Islet of Langerhans (tissue), 1 donor: ENCODE measurements at regions not wholly inside any gene's neighbourhood (a gene's known extent, or its start where the extent isn't known, plus 50 kb on each side); places are given as distances from the start of the nearest gene placed in this dataset.

Experiments
- FAIRE-seq: peaks from one replicate; lab custom pipeline; 2011; peaks lifted over from hg19 to GRCh38; lab: Jason Lieb, UNC

DNA sequence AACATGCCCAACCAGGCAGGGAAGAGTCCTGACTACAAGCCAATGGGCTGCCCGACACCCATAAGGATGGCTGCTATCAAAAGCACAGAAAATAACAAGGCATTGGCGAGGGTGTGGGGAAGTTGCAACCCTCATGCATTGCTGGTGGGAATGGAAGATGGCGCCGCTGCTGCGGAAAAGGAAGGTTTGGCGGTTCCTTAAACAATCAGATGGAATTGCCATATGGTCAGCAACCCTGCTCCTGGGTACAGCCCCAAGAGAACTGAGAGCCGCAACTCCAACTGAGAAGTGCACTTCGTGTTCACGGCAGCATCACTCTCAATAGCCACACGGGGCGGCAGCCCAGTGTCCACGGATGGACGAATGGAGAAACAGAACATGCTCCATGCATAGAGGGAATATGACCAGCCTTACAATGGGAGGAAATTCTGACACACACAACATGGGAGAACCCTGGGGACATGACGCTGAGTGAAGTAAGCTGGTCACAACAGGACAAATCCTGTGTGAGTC, 193.3 kb downstream of the RBFOX3 start:
- no peak for FAIRE-seq

DNA sequence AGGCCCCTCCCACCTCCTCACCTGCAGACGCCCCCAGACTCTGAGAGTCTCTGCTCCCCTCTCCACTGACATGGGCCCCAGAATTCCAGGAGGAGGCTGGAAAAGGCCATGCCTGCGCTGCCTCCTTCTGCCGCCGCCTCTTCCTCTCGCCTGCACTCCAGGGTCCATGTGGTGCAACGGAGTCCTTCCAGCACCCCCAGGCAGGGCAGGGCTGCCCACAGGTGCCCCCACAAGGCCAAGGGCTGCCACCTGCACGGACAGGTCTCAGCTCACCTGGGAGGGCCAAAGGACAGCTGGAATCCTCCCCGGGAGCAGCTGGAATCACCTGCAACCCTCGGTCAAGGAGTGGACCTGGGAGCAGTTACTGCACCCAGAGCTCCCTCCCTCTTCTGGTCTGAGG, 194.9 kb downstream of the RBFOX3 start:
- FAIRE-seq = no peak

DNA sequence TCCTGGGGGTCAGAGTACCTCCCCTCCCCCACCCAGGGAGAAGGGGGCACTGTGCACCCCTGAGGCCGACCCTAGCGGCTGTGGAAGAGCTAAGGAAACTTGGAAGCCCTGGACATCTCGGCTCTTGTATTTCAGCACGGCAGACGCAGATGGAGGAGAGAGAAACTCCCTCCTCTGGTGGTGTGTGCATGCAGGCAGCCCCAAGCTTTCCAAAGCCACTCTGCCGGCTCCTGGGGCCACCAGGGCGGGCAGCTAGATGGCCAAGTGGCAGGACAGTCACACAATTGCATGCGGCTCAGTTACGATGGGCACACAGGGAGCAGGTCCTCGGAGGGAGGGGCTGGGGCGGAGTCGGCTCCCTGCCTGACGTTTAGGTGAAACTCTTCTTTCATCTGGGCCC, 195.5 kb downstream of the RBFOX3 start:
- no peak for FAIRE-seq

DNA sequence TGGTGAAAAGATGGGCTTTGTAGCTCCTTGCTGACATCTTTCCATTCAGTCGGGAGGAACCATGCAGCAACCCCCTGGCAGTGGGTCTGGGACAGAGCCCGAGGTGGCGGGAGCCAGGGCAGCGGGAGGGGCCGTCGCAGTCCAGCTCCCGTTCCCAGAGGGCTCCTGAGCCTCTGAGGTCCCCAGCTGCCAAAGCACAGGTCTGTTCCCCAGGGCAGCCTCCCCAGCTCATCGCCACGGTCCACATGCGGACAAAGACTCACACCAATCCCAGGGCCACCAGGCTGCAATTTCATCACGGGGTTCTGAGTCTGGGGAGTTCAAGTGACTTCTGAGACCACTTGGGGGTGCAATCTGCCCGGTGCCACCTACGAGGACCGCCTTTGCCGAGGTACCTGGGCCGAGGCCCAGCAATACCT, 196.0 kb downstream of the RBFOX3 start:
- FAIRE-seq = no peak

- no peak for FAIRE-seq
These were observed 196.6 kb downstream of the RBFOX3 start for GRCh38 chr17:79414063-79414792.

DNA sequence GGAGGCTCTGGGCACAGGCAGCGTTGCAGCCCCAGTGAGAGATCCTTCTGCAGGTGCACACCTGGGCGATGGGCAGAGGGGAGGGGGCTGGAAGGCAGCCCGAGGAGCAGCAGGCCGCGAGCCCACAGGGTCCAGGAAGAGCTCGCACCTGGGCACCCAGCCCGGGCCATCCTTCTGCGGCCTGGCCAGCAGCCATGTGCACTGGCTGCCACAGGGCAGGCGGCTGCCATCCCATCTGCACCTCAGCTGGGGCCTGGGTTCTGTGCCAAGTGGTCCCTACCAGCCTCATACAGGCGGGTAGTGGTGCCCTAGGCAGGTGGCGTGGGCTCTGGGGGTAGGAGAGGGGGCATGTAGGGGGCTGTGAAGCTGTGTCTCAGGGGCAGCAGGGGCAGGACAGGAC, 197.2 kb downstream of the RBFOX3 start:
- no peak for FAIRE-seq

- no peak for FAIRE-seq
These were observed 197.9 kb downstream of the RBFOX3 start for GRCh38 chr17:79412886-79413390.

- FAIRE-seq = no peak
These were observed 198.7 kb downstream of the RBFOX3 start for GRCh38 chr17:79412110-79412509.

DNA sequence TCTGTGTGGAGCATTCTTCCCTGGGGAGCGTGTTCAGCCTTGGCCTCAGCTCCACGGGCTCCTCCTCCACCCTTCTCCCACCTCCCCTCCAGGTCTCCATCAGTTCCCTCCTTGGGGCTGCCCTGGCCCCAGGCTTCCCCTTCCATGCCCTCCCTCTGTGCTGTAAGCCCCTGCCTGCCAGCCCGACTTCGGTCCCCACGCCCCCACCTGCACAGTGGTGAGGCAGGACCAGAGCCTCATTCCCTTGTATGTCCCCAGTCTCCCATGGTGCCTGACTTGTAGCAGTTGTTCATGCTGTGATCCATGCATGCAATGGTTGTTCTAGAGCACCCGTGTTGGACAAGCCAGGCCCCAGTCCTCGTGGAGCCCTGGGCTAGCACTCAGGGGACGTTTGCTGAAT, 199.4 kb downstream of the RBFOX3 start:
- no peak for FAIRE-seq

DNA sequence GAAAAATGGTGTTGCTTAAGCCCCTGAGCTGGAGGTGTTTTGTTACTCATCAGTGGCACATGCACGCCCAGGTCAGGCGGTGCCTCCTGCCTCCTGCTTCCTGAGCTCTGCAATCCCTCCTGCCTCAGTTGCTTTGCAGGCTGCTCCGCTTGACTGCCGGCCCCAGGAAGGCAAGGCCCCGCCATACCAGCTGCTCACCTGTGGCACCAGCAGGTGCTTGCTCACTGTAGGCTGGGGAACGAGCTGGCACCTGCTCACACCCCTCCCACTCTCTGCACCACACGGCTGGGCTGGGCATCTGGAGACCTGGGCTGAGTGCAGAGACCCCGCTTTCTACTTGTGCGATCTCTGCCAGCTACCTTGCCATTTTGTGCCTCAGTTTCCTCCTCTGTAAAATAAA, 200.2 kb downstream of the RBFOX3 start:
- no peak for FAIRE-seq

GRCh38 chr17:79408251-79408650, 202.6 kb downstream of the RBFOX3 start:
- FAIRE-seq = no peak

- FAIRE-seq = no peak
These were observed 203.5 kb downstream of the RBFOX3 start for GRCh38 chr17:79407385-79407784.

- FAIRE-seq = no peak
These were observed 204.5 kb downstream of the RBFOX3 start for GRCh38 chr17:79406316-79406715.

- no peak for FAIRE-seq
These were observed 205.0 kb downstream of the RBFOX3 start for GRCh38 chr17:79405823-79406222.

- no peak for FAIRE-seq
These were observed 206.5 kb downstream of the RBFOX3 start for GRCh38 chr17:79404136-79404911.

- no peak for FAIRE-seq
These were observed 208.9 kb downstream of the RBFOX3 start for GRCh38 chr17:79401704-79402674.

DNA sequence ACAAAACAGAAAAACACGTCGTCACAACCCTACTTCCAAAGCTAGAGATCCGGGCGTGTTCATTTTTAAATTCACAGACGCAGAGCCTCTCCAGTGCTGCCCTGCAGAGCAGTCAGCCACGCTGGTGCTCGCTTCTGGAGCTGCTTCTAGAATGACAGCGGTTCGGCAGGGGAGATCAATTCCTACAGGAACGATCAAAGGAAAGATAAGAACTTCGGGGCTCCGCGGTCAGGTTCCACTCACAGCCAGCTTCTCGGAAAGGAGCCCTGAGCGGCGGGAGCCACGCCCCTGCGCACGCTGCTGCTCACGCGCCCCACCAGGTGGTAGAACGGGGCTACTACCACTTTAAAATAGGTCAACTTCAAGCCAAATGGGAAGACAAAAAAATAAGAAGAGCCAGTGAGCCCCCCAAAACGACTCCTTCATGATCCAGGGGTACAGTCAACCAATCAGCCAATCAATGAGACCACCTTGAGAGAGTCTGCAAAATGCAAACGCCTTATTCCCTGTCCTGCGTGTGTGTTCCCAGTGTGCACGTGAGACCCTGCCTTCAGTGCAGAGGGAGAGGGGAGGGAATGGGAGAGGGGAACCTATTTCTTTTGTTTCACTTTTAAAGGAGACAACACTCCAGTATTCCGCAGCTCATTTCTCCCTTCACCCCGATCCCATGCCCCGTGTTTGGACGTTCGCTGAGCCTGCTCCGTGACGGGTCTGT, 209.7 kb downstream of the RBFOX3 start:
- FAIRE-seq = no peak

GRCh38 chr17:79399610-79400144, 211.2 kb downstream of the RBFOX3 start:
- no peak for FAIRE-seq

- no peak for FAIRE-seq
These were observed 212.4 kb downstream of the RBFOX3 start for GRCh38 chr17:79398441-79398840.

- FAIRE-seq = no peak
These were observed 214.2 kb downstream of the RBFOX3 start for GRCh38 chr17:79396696-79397095.

- FAIRE-seq = no peak
These were observed 215.3 kb downstream of the RBFOX3 start for GRCh38 chr17:79395545-79395944.
